Upper lobe of right lung (tissue), 1 donor: ENCODE measurements at regions not wholly inside any gene's neighbourhood (a gene's known extent, or its start where the extent isn't known, plus 50 kb on each side); places are given as distances from the start of the nearest gene placed in this dataset.

Source experiments
- ATAC-seq: fragments of 200-7000 bp; cut with Tn5 transposase; one replicate; pipeline ENCODE4 v1.9.1; 2020; ENCODE audit warnings: mild to moderate bottlenecking, moderate library complexity
- DNase-seq: peaks from one replicate; pipeline ENCODE4 v3.0.0-alpha.2; 2020
- H3K27ac ChIP-seq: fragments of 200-600 bp; one replicate; pipeline ENCODE4 v1.8.0; 2022
- H3K27me3 ChIP-seq: fragments of 200-600 bp; one replicate; pipeline ENCODE4 v1.8.0; 2022; ENCODE audit warnings: mild to moderate bottlenecking
- H3K36me3 ChIP-seq: fragments of 200-600 bp; one replicate; pipeline ENCODE4 v1.8.0; 2022
- H3K4me1 ChIP-seq: fragments of 200-600 bp; one replicate; pipeline ENCODE4 v1.8.0; 2022
- H3K4me3 ChIP-seq: fragments of 200-600 bp; one replicate; pipeline ENCODE4 v1.8.0; 2022; ENCODE audit warnings: mild to moderate bottlenecking
- H3K9me3 ChIP-seq: fragments of 200-600 bp; one replicate; pipeline ENCODE4 v1.8.0; 2022
- CTCF ChIP-seq: fragments of 200-600 bp; IDR thresholded peaks from one replicate; pipeline ENCODE4 v1.8.0; 2022; ENCODE audit warnings: antibody characterized with exemption
- intact Hi-C: fragments of 100-400 bp; cut with DNase I; formaldehyde crosslinking; loops from one replicate; pipeline ENCODE4 v1.11.0; 2022
- donor health status: DM: no; HTN: yes; CAD: no; lungs with severe emphysema.

- H3K9me3 ChIP-seq = no peaks in the 10 kb centered on the region
- intact Hi-C loops = no loop called here
- ATAC-seq (no peak), DNase-seq (no peak)
- H3K4me1 ChIP-seq = peaks cover 4% of the 10 kb centered on the region
- no peak overlapping the region for H3K27ac ChIP-seq
- no peaks in the 10 kb centered on the region for H3K27me3 ChIP-seq
- no peaks in the 10 kb centered on the region for H3K36me3 ChIP-seq
- TF ChIP-seq CTCF = no peak
- no peak overlapping the region for H3K4me3 ChIP-seq
Measured at GRCh38 chr7:153380636-153381035, 621.1 kb downstream of the ACTR3B start.

DNA sequence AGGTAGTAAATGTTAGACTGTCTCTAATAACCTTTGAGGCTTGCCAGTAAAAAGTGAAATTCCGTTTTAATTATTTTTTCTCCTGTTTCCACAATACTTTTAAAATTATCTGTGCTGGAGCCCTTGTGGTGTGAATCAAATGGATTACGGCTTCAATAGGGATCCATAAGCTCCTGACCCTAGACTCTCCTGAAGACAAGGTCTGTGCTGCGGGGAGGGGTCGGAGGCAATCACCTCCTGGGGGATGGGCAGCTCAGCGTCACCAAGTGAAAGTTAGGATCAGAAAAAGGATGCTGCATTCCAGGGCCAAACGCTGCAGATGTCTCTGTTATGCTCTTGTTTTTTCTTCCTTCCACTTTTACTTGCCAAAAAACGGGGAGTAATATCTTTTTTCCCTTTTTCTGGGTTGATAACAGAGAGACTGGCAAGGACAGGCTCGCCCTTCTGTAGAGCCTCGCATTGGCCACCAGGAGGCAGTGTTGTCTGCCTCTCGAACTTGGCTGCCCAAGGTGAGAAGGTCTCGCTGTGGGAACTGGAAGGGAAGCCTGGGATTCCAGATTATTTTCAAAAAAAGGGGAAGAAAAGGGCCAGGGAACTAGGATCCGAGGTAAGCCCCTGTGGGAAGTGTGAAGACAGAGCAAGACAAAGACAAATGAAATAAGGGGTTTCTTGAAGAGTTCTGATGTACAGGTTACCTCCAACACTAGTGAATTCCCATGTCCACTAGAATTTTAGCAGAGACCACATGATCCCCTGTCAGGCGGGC, 621.9 kb downstream of the ACTR3B start:
- Histone ChIP-seq H3K36me3 (no peaks in the 10 kb centered on the region), H3K27ac (no peak overlapping the region), H3K4me3 (no peak overlapping the region), H3K9me3 (no peaks in the 10 kb centered on the region), H3K27me3 (no peaks in the 10 kb centered on the region), H3K4me1 (peaks cover 4% of the 10 kb centered on the region)
- ATAC-seq (peak; percentile 85), DNase-seq (peak; percentile 66)
- peak; percentile 85 for TF ChIP-seq CTCF
- intact Hi-C loops = no loop called here

GRCh38 chr7:153382641-153383101, 623.1 kb downstream of the ACTR3B start:
- no peak for DNase-seq
- H3K27me3 ChIP-seq = no peaks in the 10 kb centered on the region
- peak; percentile 38 for ATAC-seq
- peaks cover 4% of the 10 kb centered on the region for H3K4me1 ChIP-seq
- no peak overlapping the region for H3K27ac ChIP-seq
- no peaks in the 10 kb centered on the region for H3K9me3 ChIP-seq
- no peaks in the 10 kb centered on the region for H3K36me3 ChIP-seq
- TF ChIP-seq CTCF = no peak
- intact Hi-C loops = no loop called here
- H3K4me3 ChIP-seq = no peak overlapping the region

DNA sequence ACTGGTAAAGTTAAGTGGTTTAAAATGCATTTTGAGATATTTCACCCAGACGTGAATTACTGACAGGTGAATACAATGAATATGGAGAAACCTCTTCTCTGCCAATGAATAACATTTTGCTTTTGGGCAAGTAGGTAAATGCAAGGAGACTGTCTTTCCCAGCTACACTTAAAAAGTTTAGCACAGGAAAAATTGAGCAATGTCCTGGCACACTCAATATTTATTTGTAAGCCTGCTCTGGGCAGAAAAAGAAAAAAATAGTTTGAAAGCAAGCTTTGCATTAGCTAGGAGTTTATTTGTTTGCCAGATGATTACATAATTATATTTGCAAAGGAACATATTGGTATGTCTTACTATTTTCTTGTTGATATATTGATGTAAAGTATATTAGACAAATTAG, 624.2 kb downstream of the ACTR3B start:
- TF ChIP-seq CTCF = no peak
- Histone ChIP-seq H3K27ac (no peak overlapping the region), H3K36me3 (no peaks in the 10 kb centered on the region), H3K27me3 (no peaks in the 10 kb centered on the region), H3K4me3 (no peak overlapping the region), H3K4me1 (peaks cover 4% of the 10 kb centered on the region), H3K9me3 (no peaks in the 10 kb centered on the region)
- DNase-seq (no peak), ATAC-seq (no peak)
- intact Hi-C loops = no loop called here

DNA sequence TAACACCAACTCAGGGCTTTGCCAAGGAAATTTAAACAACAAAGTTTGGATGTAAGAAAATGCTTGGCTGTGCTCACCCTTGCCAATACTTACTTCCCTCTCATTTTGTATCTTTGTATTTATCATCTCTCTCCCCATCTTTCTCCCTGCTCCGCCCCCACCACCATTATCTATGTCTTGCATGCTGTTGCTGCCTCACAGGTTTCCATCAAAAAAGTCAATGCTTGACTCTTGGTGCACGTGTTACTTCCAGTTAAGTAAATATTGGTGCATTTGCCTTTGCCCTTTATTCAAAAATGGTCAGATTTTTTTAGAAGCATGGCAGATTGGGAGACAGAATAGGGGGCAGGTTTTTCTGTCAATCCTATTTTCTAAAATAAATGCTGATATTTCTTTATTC, 626.0 kb downstream of the ACTR3B start:
- Histone ChIP-seq H3K4me1 (peaks cover 4% of the 10 kb centered on the region), H3K27me3 (no peaks in the 10 kb centered on the region), H3K9me3 (no peaks in the 10 kb centered on the region), H3K36me3 (no peaks in the 10 kb centered on the region), H3K4me3 (no peak overlapping the region), H3K27ac (no peak overlapping the region)
- intact Hi-C loops = no loop called here
- ATAC-seq (no peak), DNase-seq (no peak)
- TF ChIP-seq CTCF = no peak
